Jurkat, Clone E6-1 (cell line): ENCODE measurements at regions not wholly inside any gene's neighbourhood (a gene's known extent, or its start where the extent isn't known, plus 50 kb on each side); places are given as distances from the start of the nearest gene placed in this dataset.
"Not testable (repeated sequence)": the region's sequence is repeated elsewhere in the genome, so short reads cannot be mapped to it uniquely, and the experiment has no call there.

Source experiments
- DNase-seq: peaks from one replicate; pipeline ENCODE4 v3.0.0-alpha.2; 2011; ENCODE audit warnings: low read depth, low spot score
- H3K4me3 ChIP-seq: 2 replicates; pipeline ENCODE4 v1.5.1; 2011; ENCODE audit warnings: mild to moderate bottlenecking, low read length, control low read depth, moderate library complexity

- no peak for DNase-seq
Measured at GRCh38 chr2:35887146-35887545, 468.4 kb upstream of the CRIM1 start.

GRCh38 chr2:35873921-35874320 is 481.7 kb upstream of the CRIM1 start:
- no peak for DNase-seq
- H3K4me3 ChIP-seq, result no peak overlapping the region

More at GRCh38 chr2:35887146-35887545, 468.4 kb upstream of the CRIM1 start:
- no peak overlapping the region for H3K4me3 ChIP-seq

- no peak for DNase-seq
- H3K4me3 ChIP-seq, result no peak overlapping the region
Measured at GRCh38 chr2:35871672-35872071, 483.9 kb upstream of the CRIM1 start.

GRCh38 chr2:35870713-35871112 is 484.9 kb upstream of the CRIM1 start:
- no peak for DNase-seq
- H3K4me3 ChIP-seq, result no peak overlapping the region

GRCh38 chr2:35864141-35864540 is 491.4 kb upstream of the CRIM1 start:
- no peak for DNase-seq

GRCh38 chr2:35858216-35858615 is 497.4 kb upstream of the CRIM1 start:
- no peak overlapping the region for H3K4me3 ChIP-seq
- no peak for DNase-seq

More at GRCh38 chr2:35864141-35864540, 491.4 kb upstream of the CRIM1 start:
- no peak overlapping the region for H3K4me3 ChIP-seq

- no peak overlapping the region for H3K4me3 ChIP-seq
- no peak for DNase-seq
Measured at GRCh38 chr2:35857498-35857897, 498.1 kb upstream of the CRIM1 start.

GRCh38 chr2:35831385-35831784 is 524.2 kb upstream of the CRIM1 start:
- H3K4me3 ChIP-seq, result no peak overlapping the region
- DNase-seq, result no peak

- no peak for DNase-seq
- no peak overlapping the region for H3K4me3 ChIP-seq
Measured at GRCh38 chr2:35830833-35831232, 524.7 kb upstream of the CRIM1 start.

- DNase-seq, result no peak
- no peak overlapping the region for H3K4me3 ChIP-seq
Measured at GRCh38 chr2:35827086-35827485, 528.5 kb upstream of the CRIM1 start.

- no peak overlapping the region for H3K4me3 ChIP-seq
- DNase-seq, result no peak
Measured at GRCh38 chr2:35822716-35823115, 532.9 kb upstream of the CRIM1 start.

GRCh38 chr2:35821675-35822074 is 533.9 kb upstream of the CRIM1 start:
- no peak for DNase-seq
- no peak overlapping the region for H3K4me3 ChIP-seq

GRCh38 chr2:35820391-35820790 is 535.2 kb upstream of the CRIM1 start:
- no peak overlapping the region for H3K4me3 ChIP-seq
- no peak for DNase-seq

- H3K4me3 ChIP-seq, result no peak overlapping the region
- DNase-seq, result no peak
Measured at GRCh38 chr2:35819033-35819432, 536.5 kb upstream of the CRIM1 start.

- not testable (repeated sequence) for DNase-seq, H3K4me3 ChIP-seq
Measured at GRCh38 chr2:35818359-35818758, 537.2 kb upstream of the CRIM1 start.

- DNase-seq, H3K4me3 ChIP-seq: not testable (repeated sequence)
Measured at GRCh38 chr2:35814597-35814996, 541.0 kb upstream of the CRIM1 start.

- no peak for DNase-seq
- no peak overlapping the region for H3K4me3 ChIP-seq
Measured at GRCh38 chr2:35803126-35803525, 552.5 kb upstream of the CRIM1 start.

- DNase-seq, result no peak
- no peak overlapping the region for H3K4me3 ChIP-seq
Measured at GRCh38 chr2:35794796-35795450, 560.7 kb upstream of the CRIM1 start.

- H3K4me3 ChIP-seq, result no peak overlapping the region
- DNase-seq, result no peak
Measured at GRCh38 chr2:35790292-35790691, 565.3 kb upstream of the CRIM1 start.

- H3K4me3 ChIP-seq, result no peak overlapping the region
- DNase-seq, result no peak
Measured at GRCh38 chr2:35788543-35788942, 567.0 kb upstream of the CRIM1 start.

- H3K4me3 ChIP-seq, result no peak overlapping the region
- no peak for DNase-seq
Measured at GRCh38 chr2:35787302-35788031, 568.1 kb upstream of the CRIM1 start.
